H1 (cell line): ENCODE measurements at regions not wholly inside any gene's neighbourhood (a gene's known extent, or its start where the extent isn't known, plus 50 kb on each side); places are given as distances from the start of the nearest gene placed in this dataset.

Experiments used
- CTCF ChIA-PET: fragments of 300-600 bp; sonication (Branson Sonifier 250); formaldehyde crosslinking; loops from one replicate; lab custom pipeline; 2021; ENCODE audit not compliant: partially characterized antibody; lab: Charles Lee
- POLR2A ChIA-PET: fragments of 300-600 bp; sonication (Branson Sonifier 250); formaldehyde crosslinking; loops from one replicate; lab custom pipeline; 2021; ENCODE audit warnings: inconsistent platforms; ENCODE audit not compliant: partially characterized antibody; lab: Charles Lee
- DNase-seq, 2 experiments: peaks; one replicate each; pipeline versions ENCODE4 v3.0.0 to v3.0.0-alpha.2; 2010 to 2022; ENCODE audit warnings: low spot score in 2 of 2, low read depth in 1 of 2, mixed read lengths in 1 of 2
- FAIRE-seq: peaks from 2 replicates; lab custom pipeline; 2011; peaks lifted over from hg19 to GRCh38; lab: Jason Lieb, UNC
- H2AFZ ChIP-seq: 2 replicates; pipeline ENCODE4 v1.8.1; 2012; ENCODE audit warnings: low read length, inconsistent platforms
- H2AK5ac ChIP-seq: 2 replicates; pipeline ENCODE4 v1.6.1; 2013; ENCODE audit warnings: low read depth, low read length
- H2BK120ac ChIP-seq: replicated peaks from 2 replicates; pipeline ENCODE3; 2013; ENCODE audit warnings: low read depth, low read length, inconsistent platforms
- H2BK12ac ChIP-seq: 2 replicates; pipeline ENCODE4 v1.6.1; 2013; ENCODE audit warnings: low read depth, low read length
- H2BK15ac ChIP-seq: 2 replicates; pipeline ENCODE4 v1.6.1; 2013; ENCODE audit warnings: low read length
- H2BK20ac ChIP-seq: 2 replicates; pipeline ENCODE4 v1.6.1; 2013; ENCODE audit warnings: low read length
- H2BK5ac ChIP-seq: 2 replicates; pipeline ENCODE4 v1.6.1; 2013; ENCODE audit warnings: low read depth, low read length
- H3K14ac ChIP-seq: 2 replicates; pipeline ENCODE4 v1.6.1; 2013; ENCODE audit warnings: inconsistent platforms; ENCODE audit not compliant: insufficient read length
- H3K18ac ChIP-seq: 2 replicates; pipeline ENCODE4 v1.6.1; 2013; ENCODE audit warnings: low read length; ENCODE audit errors: extremely low read depth
- H3K23ac ChIP-seq: 2 replicates; pipeline ENCODE4 v1.6.1; 2013; ENCODE audit warnings: inconsistent platforms; ENCODE audit not compliant: insufficient read length
- H3K23me2 ChIP-seq: 2 replicates; pipeline ENCODE4 v1.6.1; 2013; ENCODE audit warnings: low read depth, low read length
- H3K27ac ChIP-seq: 2 replicates; pipeline ENCODE4 v1.6.1; 2011; ENCODE audit warnings: low read depth, low read length, inconsistent platforms
- H3K27me3 ChIP-seq, 4 experiments: replicated peaks in 1 of 4; 1 replicate in 1 of 4; 2 replicates in 3 of 4; pipeline versions ENCODE4 v1.6.1 to v1.8.1; 2011 to 2013; ENCODE audit warnings: low read length in 3 of 4, mild to moderate bottlenecking in 3 of 4, inconsistent platforms in 2 of 4, mixed read lengths in 2 of 4, moderate library complexity in 1 of 4; ENCODE audit not compliant: control insufficient read depth in 3 of 4, insufficient read depth in 3 of 4; ENCODE audit errors: extremely low read depth in 1 of 4
- H3K36me3 ChIP-seq, 4 experiments: 2 replicates each; pipeline versions ENCODE4 v1.6.1 to v1.8.1; 2011 to 2013; ENCODE audit warnings: mild to moderate bottlenecking in 4 of 4, low read length in 3 of 4, moderate library complexity in 2 of 4, control low read depth in 1 of 4, inconsistent platforms in 1 of 4; ENCODE audit not compliant: insufficient read depth in 4 of 4, control insufficient read depth in 2 of 4
- H3K4ac ChIP-seq: replicated peaks from 2 replicates; pipeline ENCODE3; 2013; ENCODE audit warnings: low read length, low read depth, mixed read lengths, inconsistent platforms; ENCODE audit not compliant: insufficient read length
- H3K4me1 ChIP-seq, 4 experiments: replicated peaks in 1 of 4; 1 replicate in 1 of 4; 2 replicates in 3 of 4; pipeline versions ENCODE4 v1.6.1 to v1.8.1; 2011 to 2013; ENCODE audit warnings: low read length in 3 of 4, inconsistent platforms in 2 of 4, mixed read lengths in 1 of 4; ENCODE audit not compliant: insufficient read depth in 4 of 4, control insufficient read depth in 3 of 4
- H3K4me2 ChIP-seq, 2 experiments: 2 replicates each; pipeline versions ENCODE4 v1.6.1 to v1.8.1; 2011 to 2013; ENCODE audit warnings: low read depth in 2 of 2, low read length in 2 of 2, control low read depth in 1 of 2, inconsistent platforms in 1 of 2, mild to moderate bottlenecking in 1 of 2; ENCODE audit not compliant: insufficient read depth in 1 of 2
- H3K4me3 ChIP-seq, 4 experiments: fragments of 200-600, 300-600 bp in 1 of 4; sonication (generic), shearing (Covaris generic), sonication (Bioruptor Twin) in 1 of 4; 2 replicates each; pipeline versions ENCODE4 v1.5.1 to v1.8.1; 2011 to 2016; ENCODE audit warnings: low read length in 4 of 4, low read depth in 3 of 4, control low read depth in 2 of 4, inconsistent platforms in 2 of 4, mild to moderate bottlenecking in 2 of 4, mixed read lengths in 1 of 4, moderate library complexity in 1 of 4; ENCODE audit not compliant: insufficient read depth in 2 of 4; ENCODE audit errors: extremely low read depth in 1 of 4
- H3K56ac ChIP-seq: replicated peaks from 2 replicates; pipeline ENCODE3; 2013; ENCODE audit warnings: low read depth, mild to moderate bottlenecking, mixed read lengths, low read length, inconsistent platforms; ENCODE audit not compliant: insufficient read length
- H3K79me1 ChIP-seq: 2 replicates; pipeline ENCODE4 v1.6.1; 2013; ENCODE audit warnings: low read depth, low read length, control low read depth
- H3K79me2 ChIP-seq, 2 experiments: 2 replicates each; pipeline versions ENCODE4 v1.6.1 to v1.8.1; 2012 to 2013; ENCODE audit warnings: low read length in 2 of 2, mild to moderate bottlenecking in 2 of 2, inconsistent platforms in 1 of 2; ENCODE audit not compliant: insufficient read depth in 2 of 2, control insufficient read depth in 1 of 2
- H3K9ac ChIP-seq, 4 experiments: replicated peaks in 1 of 4; 1 replicate in 1 of 4; 2 replicates in 3 of 4; pipeline versions ENCODE4 v1.6.1 to v1.8.1; 2011 to 2013; ENCODE audit warnings: low read depth in 3 of 4, low read length in 3 of 4, control low read depth in 2 of 4, mild to moderate bottlenecking in 2 of 4, moderate library complexity in 2 of 4, inconsistent platforms in 1 of 4; ENCODE audit errors: extremely low read depth in 1 of 4
- H3K9me3 ChIP-seq, 2 experiments: 2 replicates each; pipeline versions ENCODE4 v1.6.1 to v1.8.1; 2012 to 2013; ENCODE audit warnings: mild to moderate bottlenecking in 2 of 2, moderate library complexity in 2 of 2, control low read depth in 1 of 2, inconsistent platforms in 1 of 2, low read depth in 1 of 2, low read length in 1 of 2, mixed read lengths in 1 of 2; ENCODE audit not compliant: insufficient read depth in 2 of 2
- H4K20me1 ChIP-seq, 2 experiments: replicated peaks in 1 of 2; 2 replicates each; pipeline versions ENCODE3 to v1.8.1; 2011 to 2013; ENCODE audit warnings: inconsistent platforms in 2 of 2, low read length in 2 of 2, mild to moderate bottlenecking in 1 of 2; ENCODE audit not compliant: insufficient read depth in 2 of 2, control insufficient read depth in 1 of 2
- H4K5ac ChIP-seq: 2 replicates; pipeline ENCODE4 v1.6.1; 2013; ENCODE audit warnings: low read length, low read depth, mixed read lengths, inconsistent platforms; ENCODE audit not compliant: insufficient read length
- H4K8ac ChIP-seq: 2 replicates; pipeline ENCODE4 v1.8.0; 2013; ENCODE audit warnings: mild to moderate bottlenecking, moderate library complexity, low read length, inconsistent platforms; ENCODE audit not compliant: insufficient read depth; ENCODE audit errors: extremely low read depth
- H4K91ac ChIP-seq: replicated peaks from 2 replicates; pipeline ENCODE3; 2013; ENCODE audit warnings: low read length, mixed read lengths, inconsistent platforms; ENCODE audit not compliant: insufficient read length
- HDAC6 ChIP-seq: IDR thresholded peaks from one replicate; pipeline ENCODE4 v1.7.1; 2012; ENCODE audit warnings: low read depth, mild to moderate bottlenecking, inconsistent platforms, low read length, moderate library complexity
- RXRA ChIP-seq: IDR thresholded peaks from 2 replicates; pipeline ENCODE4 v1.6.1; 2011; ENCODE audit warnings: low read depth, mild to moderate bottlenecking, low read length, moderate library complexity; ENCODE audit not compliant: insufficient read depth
- SIRT6 ChIP-seq: IDR thresholded peaks from one replicate; pipeline ENCODE4 v1.7.1; 2012; ENCODE audit warnings: low read length, inconsistent platforms
- SP2 ChIP-seq: IDR thresholded peaks from 2 replicates; pipeline ENCODE4 v1.6.1; 2012; ENCODE audit warnings: mild to moderate bottlenecking, low read length, inconsistent platforms
- TAF1 ChIP-seq: IDR thresholded peaks from 2 replicates; pipeline ENCODE4 v1.6.1; 2011; ENCODE audit warnings: mild to moderate bottlenecking, low read depth, low read length
- WGBS, 2 experiments: shearing (Covaris generic) in 1 of 2; methylation state at CpG; one replicate each; pipeline versions ENCODE4 v1.1.6 to v1.1.7; 2013 to 2015; ENCODE audit warnings: low lambda C conversion rate in 2 of 2, mixed read lengths in 2 of 2, inconsistent platforms in 1 of 2, low coverage in 1 of 2, missing lambda C conversion rate in 1 of 2; ENCODE audit not compliant: insufficient replicate concordance in 2 of 2, insufficient coverage in 1 of 2, insufficient read length in 1 of 2; ENCODE audit errors: extremely low coverage in 1 of 2, missing lambda C conversion rate in 1 of 2; 5-methylcytosine and 5-hydroxymethylcytosine counted together

GRCh38 chr5:105817914-105818313, 1852.8 kb downstream of the EFNA5 start:
- no peaks in the 10 kb centered on the region for H3K27me3 ChIP-seq
- WGBS, 2 experiments: 90% methylated on average over 2 of the region's 2 CpGs; no CpG with 5 or more reads in 1 of the 2 experiments
- H2BK5ac ChIP-seq: no peak overlapping the region
- no peaks in the 10 kb centered on the region for H4K20me1 ChIP-seq
- no peaks in the 10 kb centered on the region for H3K79me2 ChIP-seq
- no peak overlapping the region for H3K4ac ChIP-seq
- H3K9me3 ChIP-seq: no peaks in the 10 kb centered on the region
- TF ChIP-seq TAF1 (no peak), SP2 (no peak), RXRA (no peak), SIRT6 (no peak), HDAC6 (no peak)
- H3K4me1 ChIP-seq: no peaks in the 10 kb centered on the region
- no peak overlapping the region for H3K9ac ChIP-seq
- no peak overlapping the region for H2AK5ac ChIP-seq
- CTCF ChIA-PET: no interaction called here
- H4K8ac ChIP-seq: no peak overlapping the region
- no peak overlapping the region for H3K4me2 ChIP-seq
- H3K27ac ChIP-seq: no peak overlapping the region
- no peaks in the 10 kb centered on the region for H3K36me3 ChIP-seq
- no peaks in the 10 kb centered on the region for H3K23me2 ChIP-seq
- no peak overlapping the region for H3K18ac ChIP-seq
- H3K79me1 ChIP-seq: no peaks in the 10 kb centered on the region
- H2AFZ ChIP-seq: no peak overlapping the region
- POLR2A ChIA-PET: no interaction called here
- no peak overlapping the region for H3K56ac ChIP-seq
- H3K23ac ChIP-seq: no peak overlapping the region
- no peak overlapping the region for H2BK120ac ChIP-seq
- H2BK20ac ChIP-seq: no peak overlapping the region
- H2BK15ac ChIP-seq: no peak overlapping the region
- no peak overlapping the region for H2BK12ac ChIP-seq
- no peak overlapping the region for H4K5ac ChIP-seq
- H3K4me3 ChIP-seq: no peak overlapping the region
- no peak overlapping the region for H4K91ac ChIP-seq
- DNase-seq (no peak), FAIRE-seq (no peak)
- H3K14ac ChIP-seq: no peak overlapping the region
